Liver (tissue), 8 donors: ENCODE measurements at regions not wholly inside any gene's neighbourhood (a gene's known extent, or its start where the extent isn't known, plus 50 kb on each side); places are given as distances from the start of the nearest gene placed in this dataset.

Experiments used
- DNase-seq: peaks from one replicate; pipeline ENCODE4 v3.0.0-alpha.2; 2017; ENCODE audit warnings: low spot score
- H3K27ac ChIP-seq, 2 donors: one replicate each; pipeline ENCODE4 v1.7.0; 2013; ENCODE audit warnings: inconsistent platforms in 2 of 2, low read length in 2 of 2, control low read depth in 1 of 2, low read depth in 1 of 2, mild to moderate bottlenecking in 1 of 2
- H3K27me3 ChIP-seq, 4 donors: one replicate each; pipeline versions ENCODE4 v1.6.1 to v1.7.0; 2013; ENCODE audit warnings: low read length in 3 of 4, inconsistent platforms in 1 of 4, mild to moderate bottlenecking in 1 of 4, moderate library complexity in 1 of 4; ENCODE audit not compliant: control insufficient read depth in 4 of 4, insufficient read depth in 4 of 4
- H3K36me3 ChIP-seq, 4 donors: one replicate each; pipeline versions ENCODE4 v1.6.1 to v1.7.0; 2013; ENCODE audit warnings: low read length in 3 of 4, mild to moderate bottlenecking in 3 of 4, low read depth in 1 of 4, moderate library complexity in 1 of 4; ENCODE audit not compliant: control insufficient read depth in 4 of 4, insufficient read depth in 3 of 4
- H3K4me1 ChIP-seq, 4 donors: one replicate each; pipeline versions ENCODE4 v1.6.1 to v1.7.0; 2013; ENCODE audit warnings: low read length in 3 of 4, mild to moderate bottlenecking in 3 of 4, moderate library complexity in 1 of 4; ENCODE audit not compliant: control insufficient read depth in 4 of 4, insufficient read depth in 4 of 4
- H3K4me3 ChIP-seq, 3 donors: one replicate each; pipeline versions ENCODE4 v1.6.1 to v1.7.0; 2013; ENCODE audit warnings: low read length in 3 of 3, control low read depth in 1 of 3, low read depth in 1 of 3, mild to moderate bottlenecking in 1 of 3
- H3K9ac ChIP-seq, 2 donors: one replicate each; pipeline ENCODE4 v1.7.0; 2013; ENCODE audit warnings: low read length in 2 of 2, mild to moderate bottlenecking in 2 of 2, moderate library complexity in 2 of 2, control low read depth in 1 of 2, low read depth in 1 of 2
- H3K9me3 ChIP-seq, 4 donors: one replicate each; pipeline versions ENCODE4 v1.6.1 to v1.7.0; 2013; ENCODE audit warnings: low read length in 3 of 4; ENCODE audit not compliant: control insufficient read depth in 4 of 4
- ATF3 ChIP-seq: IDR thresholded peaks from 2 replicates; pipeline ENCODE4 v1.6.1; 2016; ENCODE audit warnings: antibody characterized with exemption
- CTCF ChIP-seq: fragments of 150-350 bp; IDR thresholded peaks from 2 replicates; pipeline ENCODE4 v1.5.1; 2017; ENCODE audit warnings: improper control_type of control experiment, low read depth, low read length; ENCODE audit not compliant: missing input control
- EGR1 ChIP-seq, 2 donors: IDR thresholded peaks; 2 replicates each; pipeline ENCODE4 v1.6.1; 2016 to 2018; ENCODE audit warnings: antibody characterized with exemption in 2 of 2, low read depth in 2 of 2
- FOXA1 ChIP-seq: IDR thresholded peaks from 2 replicates; pipeline ENCODE4 v1.6.1; 2016; ENCODE audit warnings: antibody characterized with exemption
- FOXA2 ChIP-seq: IDR thresholded peaks from 2 replicates; pipeline ENCODE4 v1.6.1; 2016; ENCODE audit warnings: antibody characterized with exemption
- GABPA ChIP-seq, 2 donors: IDR thresholded peaks in 1 of 2; conservative IDR thresholded peaks in 1 of 2; 2 replicates each; pipeline ENCODE4 v1.6.1; 2016; ENCODE audit warnings: antibody characterized with exemption in 2 of 2, mild to moderate bottlenecking in 1 of 2, moderate library complexity in 1 of 2
- HNF4A ChIP-seq, 2 donors: conservative IDR thresholded peaks; 2 replicates each; pipeline ENCODE4 v1.6.1; 2016; ENCODE audit warnings: antibody characterized with exemption in 2 of 2, mild to moderate bottlenecking in 2 of 2
- HNF4G ChIP-seq: IDR thresholded peaks from 2 replicates; pipeline ENCODE4 v1.6.1; 2016; ENCODE audit warnings: antibody characterized with exemption
- JUND ChIP-seq, 2 donors: IDR thresholded peaks; 2 replicates each; pipeline ENCODE4 v1.6.1; 2016; ENCODE audit warnings: antibody characterized with exemption in 2 of 2
- MAX ChIP-seq: IDR thresholded peaks from 2 replicates; pipeline ENCODE4 v1.6.1; 2016; ENCODE audit warnings: antibody characterized with exemption
- NR2F2 ChIP-seq: IDR thresholded peaks from 2 replicates; pipeline ENCODE4 v1.6.1; 2016; ENCODE audit warnings: antibody characterized with exemption
- RAD21 ChIP-seq, 2 donors: IDR thresholded peaks; 2 replicates each; pipeline ENCODE4 v1.6.1; 2016; ENCODE audit warnings: antibody characterized with exemption in 2 of 2, mild to moderate bottlenecking in 2 of 2
- REST ChIP-seq: IDR thresholded peaks from 2 replicates; pipeline ENCODE4 v1.6.1; 2016; ENCODE audit warnings: antibody characterized with exemption, mild to moderate bottlenecking
- RXRA ChIP-seq, 2 donors: IDR thresholded peaks; 2 replicates each; pipeline ENCODE4 v1.6.1; 2017 to 2018; ENCODE audit warnings: antibody characterized with exemption in 2 of 2, mild to moderate bottlenecking in 1 of 2
- SP1 ChIP-seq: IDR thresholded peaks from 2 replicates; pipeline ENCODE4 v1.6.1; 2018; ENCODE audit warnings: antibody characterized with exemption, mild to moderate bottlenecking
- TAF1 ChIP-seq: conservative IDR thresholded peaks from 2 replicates; pipeline ENCODE4 v1.6.1; 2016; ENCODE audit warnings: antibody characterized with exemption, mild to moderate bottlenecking
- YY1 ChIP-seq: IDR thresholded peaks from 2 replicates; pipeline ENCODE4 v1.6.1; 2016; ENCODE audit warnings: antibody characterized with exemption, mild to moderate bottlenecking
- ZBTB33 ChIP-seq: IDR thresholded peaks from 2 replicates; pipeline ENCODE4 v1.6.1; 2016; ENCODE audit warnings: antibody characterized with exemption
- WGBS: extraction: QIAGEN DNeasy Blood & Tissue Kit; methylation state at CpG from one replicate; pipeline ENCODE4 v1.1.7; 2013; 5-methylcytosine and 5-hydroxymethylcytosine counted together
- donor health status: healthy.
- donor health status: healthy.
- donor health status: healthy.
- donor health status: healthy.
- donor health status: healthy.

GRCh38 chr7:30222515-30223215, 61.7 kb upstream of the ZNRF2 start:
- TF ChIP-seq JUND (IDR thresholded peaks at IDR 0.05) (no peak), CTCF (no peak), GABPA (IDR thresholded peaks at IDR 0.05 in 1 of 2, conservative IDR thresholded peaks at IDR 0.05 in 1 of 2) (no peak), SP1 (no peak), EGR1 (IDR thresholded peaks at IDR 0.05; ENCODE audit: low read depth in 2 of 2) (no peak), NR2F2 (no peak), HNF4G (no peak), FOXA2 (no peak), FOXA1 (no peak), HNF4A (conservative IDR thresholded peaks at IDR 0.05) (no peak), RAD21 (IDR thresholded peaks at IDR 0.05) (no peak), RXRA (IDR thresholded peaks at IDR 0.05) (no peak)
- Histone ChIP-seq H3K9me3 (peaks cover 0 to 8% (median 0%) of the 10 kb centered on the region in 4 donors), H3K36me3 (no peaks in the 10 kb centered on the region), H3K27ac (no peak overlapping the region), H3K9ac (peak overlapping the region in 1 of 2 donors; percentile 33), H3K4me3 (no peak overlapping the region), H3K27me3 (no peaks in the 10 kb centered on the region), H3K4me1 (peaks cover 0 to 10% (median 5%) of the 10 kb centered on the region in 4 donors)
- WGBS = 83% methylated on average over 8 of the region's 8 CpGs
- DNase-seq = peak; percentile 16

- H3K27ac ChIP-seq = no peak overlapping the region
- no peak for DNase-seq
- no peaks in the 10 kb centered on the region for H3K27me3 ChIP-seq
- no peak overlapping the region for H3K9ac ChIP-seq
- H3K4me3 ChIP-seq = no peak overlapping the region
- H3K4me1 ChIP-seq = peaks cover 0 to 10% (median 5%) of the 10 kb centered on the region in 4 donors
- TF ChIP-seq SP1 = no peak
- TF ChIP-seq REST = no peak
- no peak for TF ChIP-seq HNF4G
- TF ChIP-seq EGR1 (IDR thresholded peaks at IDR 0.05; ENCODE audit: low read depth in 2 of 2) = no peak
- TF ChIP-seq RAD21 (IDR thresholded peaks at IDR 0.05) = no peak
- no peak for TF ChIP-seq ATF3
- no peak for TF ChIP-seq CTCF
- no peak for TF ChIP-seq GABPA (IDR thresholded peaks at IDR 0.05 in 1 of 2, conservative IDR thresholded peaks at IDR 0.05 in 1 of 2)
- no peak for TF ChIP-seq MAX
- no peak for TF ChIP-seq TAF1
- no peak for TF ChIP-seq ZBTB33
- TF ChIP-seq RXRA (IDR thresholded peaks at IDR 0.05) = no peak
- TF ChIP-seq NR2F2 = no peak
- TF ChIP-seq FOXA1 = no peak
- TF ChIP-seq YY1 = no peak
- TF ChIP-seq JUND (IDR thresholded peaks at IDR 0.05) = no peak
- TF ChIP-seq FOXA2 = no peak
- TF ChIP-seq HNF4A (conservative IDR thresholded peaks at IDR 0.05) = no peak
- no peaks in the 10 kb centered on the region for H3K36me3 ChIP-seq
- peaks cover 0 to 8% (median 0%) of the 10 kb centered on the region in 4 donors for H3K9me3 ChIP-seq
- 90% methylated on average over 2 of the region's 2 CpGs for WGBS
Measured at GRCh38 chr7:30223896-30224295, 60.5 kb upstream of the ZNRF2 start.
